PC-3 (cell line): ENCODE measurements at regions not wholly inside any gene's neighbourhood (a gene's known extent, or its start where the extent isn't known, plus 50 kb on each side); places are given as distances from the start of the nearest gene placed in this dataset.

Experiments
- ATAC-seq: fragments of 200-7000 bp; cut with Tn5 transposase; 2 replicates; pipeline ENCODE4 v1.9.1; 2020; ENCODE audit warnings: mild to moderate bottlenecking, moderate library complexity
- BruUV-seq: library from RNA; stranded (reverse); fragments of 400-500 nt; replicated peaks from 2 replicates; lab custom pipeline; 2021; lab: Mats Ljungman, UMichigan
- CTCF ChIA-PET: fragments of 300-600 bp; sonication (Branson Sonifier 250); formaldehyde crosslinking; loops from one replicate; lab custom pipeline; 2022; ENCODE audit warnings: antibody characterized with exemption; lab: Charles Lee
- POLR2A ChIA-PET: fragments of 300-600 bp; sonication (Branson Sonifier 250); formaldehyde crosslinking; loops from one replicate; lab custom pipeline; 2022; ENCODE audit warnings: antibody characterized with exemption; ENCODE audit not compliant: unreplicated experiment; lab: Charles Lee
- DNase-seq: peaks from one replicate; pipeline ENCODE4 v3.0.0-alpha.2; 2015
- H2AFZ ChIP-seq: fragments of 300-600 bp; sonication (generic); 2 replicates; pipeline ENCODE4 v1.6.0; 2016; ENCODE audit warnings: antibody characterized with exemption, low read length
- H3F3A ChIP-seq: fragments of 300-600 bp; sonication (generic); one replicate; pipeline ENCODE4 v1.6.0; 2017; ENCODE audit warnings: antibody characterized with exemption, low read length, control low read depth, mild to moderate bottlenecking; ENCODE audit not compliant: unreplicated experiment
- H3K27ac ChIP-seq: fragments of 300-600 bp; sonication (generic); 2 replicates; pipeline ENCODE4 v1.5.1; 2016; ENCODE audit warnings: mild to moderate bottlenecking, low read length
- H3K27me3 ChIP-seq: fragments of 300-600 bp; sonication (generic); 2 replicates; pipeline ENCODE4 v1.6.1; 2016; ENCODE audit warnings: low read length, mixed read lengths
- H3K36me3 ChIP-seq: fragments of 300-600 bp; sonication (generic); 2 replicates; pipeline ENCODE4 v1.6.1; 2016; ENCODE audit warnings: low read depth, mixed run types, low read length, mixed read lengths
- H3K4me1 ChIP-seq: fragments of 300-600 bp; sonication (generic); 2 replicates; pipeline ENCODE4 v1.5.1; 2016; ENCODE audit warnings: low read length; ENCODE audit not compliant: insufficient read depth
- H3K4me2 ChIP-seq: fragments of 300-600 bp; sonication (generic); 2 replicates; pipeline ENCODE4 v1.6.0; 2016; ENCODE audit warnings: low read length
- H3K4me3 ChIP-seq: fragments of 300-600 bp; sonication (generic); 2 replicates; pipeline ENCODE4 v1.5.1; 2016; ENCODE audit warnings: mild to moderate bottlenecking, low read length, mixed read lengths
- H3K79me2 ChIP-seq: fragments of 300-600 bp; sonication (generic); 2 replicates; pipeline ENCODE4 v1.6.1; 2017; ENCODE audit warnings: low read length, mixed read lengths
- H3K9ac ChIP-seq: fragments of 300-600 bp; sonication (generic); 2 replicates; pipeline ENCODE4 v1.6.0; 2016; ENCODE audit warnings: mild to moderate bottlenecking, low read length
- H3K9me2 ChIP-seq: fragments of 300-600 bp; sonication (generic); replicated peaks from 2 replicates; pipeline ENCODE4 v1.6.1; 2016; ENCODE audit warnings: mixed run types, low read length, mixed read lengths
- H3K9me3 ChIP-seq: fragments of 300-600 bp; sonication (generic); 2 replicates; pipeline ENCODE4 v1.6.1; 2016; ENCODE audit warnings: low read length, mixed read lengths
- H4K20me1 ChIP-seq: fragments of 300-600 bp; sonication (generic); 2 replicates; pipeline ENCODE4 v1.6.1; 2016; ENCODE audit warnings: low read length, mixed read lengths
- CTCF ChIP-seq: fragments of 300-600 bp; sonication (generic); conservative IDR thresholded peaks from 2 replicates; pipeline ENCODE4 v1.5.1; 2017; ENCODE audit warnings: antibody characterized with exemption, low read depth, mild to moderate bottlenecking, low read length
- EZH2 ChIP-seq: fragments of 300-600 bp; sonication (generic); IDR thresholded peaks from one replicate; pipeline ENCODE4 v1.6.1; 2017; ENCODE audit warnings: antibody characterized with exemption, mild to moderate bottlenecking, low read length; ENCODE audit not compliant: unreplicated experiment
- EZH2phosphoT487 ChIP-seq: fragments of 300-600 bp; sonication (generic); IDR thresholded peaks from 2 replicates; pipeline ENCODE4 v1.6.1; 2018; ENCODE audit warnings: mild to moderate bottlenecking, antibody characterized with exemption, low read length, borderline replicate concordance
- intact Hi-C: fragments of 100-400 bp; cut with micrococcal nuclease; formaldehyde crosslinking; loops from 2 replicates; pipeline ENCODE4 v1.9.0; 2023

DNA sequence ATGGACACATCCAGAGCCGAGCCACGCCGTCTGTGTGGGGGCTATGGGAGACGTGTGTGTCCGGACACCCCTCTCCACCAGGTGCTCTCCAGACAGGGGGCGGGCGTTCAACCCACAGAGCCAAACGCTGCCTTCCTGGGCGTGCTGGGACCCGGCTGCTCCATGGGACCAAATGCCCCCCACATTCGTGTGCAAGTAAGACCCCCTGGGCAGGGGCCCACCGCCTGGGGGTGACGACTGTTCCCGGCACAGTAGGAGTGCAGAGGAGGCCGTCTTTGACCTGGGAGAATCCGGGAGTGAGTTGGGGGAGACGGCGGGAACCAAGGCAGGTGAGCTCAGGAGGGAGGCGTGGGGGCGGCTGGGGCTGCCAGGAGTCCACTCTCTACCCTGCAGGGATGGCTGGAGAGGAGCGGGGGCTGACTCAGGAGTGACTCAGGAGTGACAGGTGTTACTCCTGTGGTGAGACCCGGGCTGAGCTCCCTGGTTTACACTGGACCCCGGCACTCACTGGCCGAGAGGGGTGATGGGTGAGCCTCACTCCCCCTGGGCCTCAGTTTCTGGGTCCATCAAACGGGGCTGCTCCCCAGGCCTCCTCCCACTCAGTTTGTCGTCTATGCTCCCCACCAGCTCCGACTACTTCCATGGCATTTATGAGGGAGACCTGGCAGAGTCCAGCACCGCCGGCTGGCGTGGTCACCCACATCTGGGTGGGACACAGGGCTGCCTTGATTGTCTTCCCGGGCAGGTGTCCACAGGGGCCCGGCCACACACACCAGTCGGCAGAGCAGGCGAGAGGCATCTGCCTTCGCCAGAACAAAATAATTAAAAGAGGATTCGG lies 95.0 kb downstream of the MICALL2 start:
- CTCF ChIA-PET = no interaction called here
- BruUV-seq = no TSS peak
- intact Hi-C loops = no loop called here

GRCh38 chr7:1364906-1365570 lies 94.2 kb downstream of the MICALL2 start:
- intact Hi-C loops = no loop called here

More for the DNA sequence above, 95.0 kb downstream of the MICALL2 start:
- no peaks in the 10 kb centered on the region for H4K20me1 ChIP-seq
- H3K27ac ChIP-seq = no peak overlapping the region
- peaks cover 17% of the 10 kb centered on the region for H3K27me3 ChIP-seq
- H3K79me2 ChIP-seq = no peaks in the 10 kb centered on the region
- peak; percentile 76 for DNase-seq
- H3K9me2 ChIP-seq = no peaks in the 10 kb centered on the region
- ATAC-seq = peak; percentile 78
- no peak for TF ChIP-seq CTCF
- no peak for TF ChIP-seq EZH2
- TF ChIP-seq EZH2phosphoT487 = no peak
- POLR2A ChIA-PET = no interaction called here
- H3K36me3 ChIP-seq = no peaks in the 10 kb centered on the region
- H3K9me3 ChIP-seq = no peaks in the 10 kb centered on the region
- no peak overlapping the region for H3K4me3 ChIP-seq
- no peak overlapping the region for H2AFZ ChIP-seq
- H3F3A ChIP-seq = no peaks in the 10 kb centered on the region
- H3K9ac ChIP-seq = no peak overlapping the region
- no peak overlapping the region for H3K4me2 ChIP-seq
- H3K4me1 ChIP-seq = peaks cover 4% of the 10 kb centered on the region; the same call in 1 of the 2 replicates

More at GRCh38 chr7:1364906-1365570, 94.2 kb downstream of the MICALL2 start:
- TF ChIP-seq EZH2phosphoT487 (no peak), CTCF (no peak), EZH2 (no peak)
- ChIA-PET POLR2A (no interaction called here), CTCF (no interaction called here)
- Histone ChIP-seq H3K27ac (no peak overlapping the region), H3K36me3 (no peaks in the 10 kb centered on the region), H3K27me3 (peaks cover 17% of the 10 kb centered on the region), H3K4me1 (peaks cover 4% of the 10 kb centered on the region; the same call in 1 of the 2 replicates), H3K79me2 (no peaks in the 10 kb centered on the region), H4K20me1 (no peaks in the 10 kb centered on the region), H3K4me2 (no peak overlapping the region), H3F3A (no peaks in the 10 kb centered on the region), H2AFZ (no peak overlapping the region), H3K9me3 (no peaks in the 10 kb centered on the region), H3K9me2 (no peaks in the 10 kb centered on the region), H3K9ac (no peak overlapping the region), H3K4me3 (no peak overlapping the region)
- DNase-seq (no peak), ATAC-seq (no peak)
- BruUV-seq = no TSS peak
